H1 (cell line): ENCODE measurements at regions not wholly inside any gene's neighbourhood (a gene's known extent, or its start where the extent isn't known, plus 50 kb on each side); places are given as distances from the start of the nearest gene placed in this dataset.

Experiments
- CTCF ChIA-PET: fragments of 300-600 bp; sonication (Branson Sonifier 250); formaldehyde crosslinking; loops from one replicate; lab custom pipeline; 2021; ENCODE audit not compliant: partially characterized antibody; lab: Charles Lee
- POLR2A ChIA-PET: fragments of 300-600 bp; sonication (Branson Sonifier 250); formaldehyde crosslinking; loops from one replicate; lab custom pipeline; 2021; ENCODE audit warnings: inconsistent platforms; ENCODE audit not compliant: partially characterized antibody; lab: Charles Lee
- DNase-seq, 2 experiments: peaks; one replicate each; pipeline versions ENCODE4 v3.0.0 to v3.0.0-alpha.2; 2010 to 2022; ENCODE audit warnings: low spot score in 2 of 2, low read depth in 1 of 2, mixed read lengths in 1 of 2
- FAIRE-seq: peaks from 2 replicates; lab custom pipeline; 2011; peaks lifted over from hg19 to GRCh38; lab: Jason Lieb, UNC
- H2AFZ ChIP-seq: 2 replicates; pipeline ENCODE4 v1.8.1; 2012; ENCODE audit warnings: low read length, inconsistent platforms
- H2AK5ac ChIP-seq: 2 replicates; pipeline ENCODE4 v1.6.1; 2013; ENCODE audit warnings: low read depth, low read length
- H2BK120ac ChIP-seq: replicated peaks from 2 replicates; pipeline ENCODE3; 2013; ENCODE audit warnings: low read depth, low read length, inconsistent platforms
- H2BK12ac ChIP-seq: 2 replicates; pipeline ENCODE4 v1.6.1; 2013; ENCODE audit warnings: low read depth, low read length
- H2BK15ac ChIP-seq: 2 replicates; pipeline ENCODE4 v1.6.1; 2013; ENCODE audit warnings: low read length
- H2BK20ac ChIP-seq: 2 replicates; pipeline ENCODE4 v1.6.1; 2013; ENCODE audit warnings: low read length
- H2BK5ac ChIP-seq: 2 replicates; pipeline ENCODE4 v1.6.1; 2013; ENCODE audit warnings: low read depth, low read length
- H3K14ac ChIP-seq: 2 replicates; pipeline ENCODE4 v1.6.1; 2013; ENCODE audit warnings: inconsistent platforms; ENCODE audit not compliant: insufficient read length
- H3K18ac ChIP-seq: 2 replicates; pipeline ENCODE4 v1.6.1; 2013; ENCODE audit warnings: low read length; ENCODE audit errors: extremely low read depth
- H3K23ac ChIP-seq: 2 replicates; pipeline ENCODE4 v1.6.1; 2013; ENCODE audit warnings: inconsistent platforms; ENCODE audit not compliant: insufficient read length
- H3K23me2 ChIP-seq: 2 replicates; pipeline ENCODE4 v1.6.1; 2013; ENCODE audit warnings: low read depth, low read length
- H3K27ac ChIP-seq: 2 replicates; pipeline ENCODE4 v1.6.1; 2011; ENCODE audit warnings: low read depth, low read length, inconsistent platforms
- H3K27me3 ChIP-seq, 4 experiments: replicated peaks in 1 of 4; 1 replicate in 1 of 4; 2 replicates in 3 of 4; pipeline versions ENCODE4 v1.6.1 to v1.8.1; 2011 to 2013; ENCODE audit warnings: low read length in 3 of 4, mild to moderate bottlenecking in 3 of 4, inconsistent platforms in 2 of 4, mixed read lengths in 2 of 4, moderate library complexity in 1 of 4; ENCODE audit not compliant: control insufficient read depth in 3 of 4, insufficient read depth in 3 of 4; ENCODE audit errors: extremely low read depth in 1 of 4
- H3K36me3 ChIP-seq, 4 experiments: 2 replicates each; pipeline versions ENCODE4 v1.6.1 to v1.8.1; 2011 to 2013; ENCODE audit warnings: mild to moderate bottlenecking in 4 of 4, low read length in 3 of 4, moderate library complexity in 2 of 4, control low read depth in 1 of 4, inconsistent platforms in 1 of 4; ENCODE audit not compliant: insufficient read depth in 4 of 4, control insufficient read depth in 2 of 4
- H3K4ac ChIP-seq: replicated peaks from 2 replicates; pipeline ENCODE3; 2013; ENCODE audit warnings: low read length, low read depth, mixed read lengths, inconsistent platforms; ENCODE audit not compliant: insufficient read length
- H3K4me1 ChIP-seq, 4 experiments: replicated peaks in 1 of 4; 1 replicate in 1 of 4; 2 replicates in 3 of 4; pipeline versions ENCODE4 v1.6.1 to v1.8.1; 2011 to 2013; ENCODE audit warnings: low read length in 3 of 4, inconsistent platforms in 2 of 4, mixed read lengths in 1 of 4; ENCODE audit not compliant: insufficient read depth in 4 of 4, control insufficient read depth in 3 of 4
- H3K4me2 ChIP-seq, 2 experiments: 2 replicates each; pipeline versions ENCODE4 v1.6.1 to v1.8.1; 2011 to 2013; ENCODE audit warnings: low read depth in 2 of 2, low read length in 2 of 2, control low read depth in 1 of 2, inconsistent platforms in 1 of 2, mild to moderate bottlenecking in 1 of 2; ENCODE audit not compliant: insufficient read depth in 1 of 2
- H3K4me3 ChIP-seq, 4 experiments: fragments of 200-600, 300-600 bp in 1 of 4; sonication (generic), shearing (Covaris generic), sonication (Bioruptor Twin) in 1 of 4; 2 replicates each; pipeline versions ENCODE4 v1.5.1 to v1.8.1; 2011 to 2016; ENCODE audit warnings: low read length in 4 of 4, low read depth in 3 of 4, control low read depth in 2 of 4, inconsistent platforms in 2 of 4, mild to moderate bottlenecking in 2 of 4, mixed read lengths in 1 of 4, moderate library complexity in 1 of 4; ENCODE audit not compliant: insufficient read depth in 2 of 4; ENCODE audit errors: extremely low read depth in 1 of 4
- H3K56ac ChIP-seq: replicated peaks from 2 replicates; pipeline ENCODE3; 2013; ENCODE audit warnings: low read depth, mild to moderate bottlenecking, mixed read lengths, low read length, inconsistent platforms; ENCODE audit not compliant: insufficient read length
- H3K79me1 ChIP-seq: 2 replicates; pipeline ENCODE4 v1.6.1; 2013; ENCODE audit warnings: low read depth, low read length, control low read depth
- H3K79me2 ChIP-seq, 2 experiments: 2 replicates each; pipeline versions ENCODE4 v1.6.1 to v1.8.1; 2012 to 2013; ENCODE audit warnings: low read length in 2 of 2, mild to moderate bottlenecking in 2 of 2, inconsistent platforms in 1 of 2; ENCODE audit not compliant: insufficient read depth in 2 of 2, control insufficient read depth in 1 of 2
- H3K9ac ChIP-seq, 4 experiments: replicated peaks in 1 of 4; 1 replicate in 1 of 4; 2 replicates in 3 of 4; pipeline versions ENCODE4 v1.6.1 to v1.8.1; 2011 to 2013; ENCODE audit warnings: low read depth in 3 of 4, low read length in 3 of 4, control low read depth in 2 of 4, mild to moderate bottlenecking in 2 of 4, moderate library complexity in 2 of 4, inconsistent platforms in 1 of 4; ENCODE audit errors: extremely low read depth in 1 of 4
- H3K9me3 ChIP-seq, 2 experiments: 2 replicates each; pipeline versions ENCODE4 v1.6.1 to v1.8.1; 2012 to 2013; ENCODE audit warnings: mild to moderate bottlenecking in 2 of 2, moderate library complexity in 2 of 2, control low read depth in 1 of 2, inconsistent platforms in 1 of 2, low read depth in 1 of 2, low read length in 1 of 2, mixed read lengths in 1 of 2; ENCODE audit not compliant: insufficient read depth in 2 of 2
- H4K20me1 ChIP-seq, 2 experiments: replicated peaks in 1 of 2; 2 replicates each; pipeline versions ENCODE3 to v1.8.1; 2011 to 2013; ENCODE audit warnings: inconsistent platforms in 2 of 2, low read length in 2 of 2, mild to moderate bottlenecking in 1 of 2; ENCODE audit not compliant: insufficient read depth in 2 of 2, control insufficient read depth in 1 of 2
- H4K5ac ChIP-seq: 2 replicates; pipeline ENCODE4 v1.6.1; 2013; ENCODE audit warnings: low read length, low read depth, mixed read lengths, inconsistent platforms; ENCODE audit not compliant: insufficient read length
- H4K8ac ChIP-seq: 2 replicates; pipeline ENCODE4 v1.8.0; 2013; ENCODE audit warnings: mild to moderate bottlenecking, moderate library complexity, low read length, inconsistent platforms; ENCODE audit not compliant: insufficient read depth; ENCODE audit errors: extremely low read depth
- H4K91ac ChIP-seq: replicated peaks from 2 replicates; pipeline ENCODE3; 2013; ENCODE audit warnings: low read length, mixed read lengths, inconsistent platforms; ENCODE audit not compliant: insufficient read length
- BACH1 ChIP-seq: IDR thresholded peaks from 2 replicates; pipeline ENCODE4 v1.6.1; 2012; ENCODE audit warnings: low read length, improper control_type of control experiment
- CHD2 ChIP-seq: IDR thresholded peaks from 2 replicates; pipeline ENCODE4 v1.6.1; 2012; ENCODE audit warnings: low read length, improper control_type of control experiment
- CTBP2 ChIP-seq: IDR thresholded peaks from 2 replicates; pipeline ENCODE4 v1.7.0; 2011; ENCODE audit warnings: borderline replicate concordance, mild to moderate bottlenecking, moderate library complexity, mixed read lengths, low read length; ENCODE audit not compliant: insufficient read depth, insufficient read length
- EGR1 ChIP-seq: IDR thresholded peaks from 2 replicates; pipeline ENCODE4 v1.6.1; 2011; ENCODE audit warnings: low read depth, low read length, borderline replicate concordance
- GTF2F1 ChIP-seq: IDR thresholded peaks from 2 replicates; pipeline ENCODE4 v1.6.1; 2012; ENCODE audit warnings: low read depth, low read length, improper control_type of control experiment, borderline replicate concordance
- PHF8 ChIP-seq: fragments of 200-600 bp; sonication (generic); conservative IDR thresholded peaks from 2 replicates; pipeline ENCODE4 v1.7.1; 2012; ENCODE audit warnings: low read depth, mild to moderate bottlenecking, inconsistent platforms, low read length, moderate library complexity
- RAD21 ChIP-seq, 2 experiments: IDR thresholded peaks in 1 of 2; conservative IDR thresholded peaks in 1 of 2; 2 replicates each; pipeline ENCODE4 v1.6.1; 2011; ENCODE audit warnings: low read depth in 2 of 2, low read length in 2 of 2, improper control_type of control experiment in 1 of 2, inconsistent platforms in 1 of 2, mild to moderate bottlenecking in 1 of 2, moderate library complexity in 1 of 2
- RBBP5 ChIP-seq: IDR thresholded peaks from 2 replicates; pipeline ENCODE4 v1.7.1; 2012; ENCODE audit warnings: low read depth, mild to moderate bottlenecking, inconsistent platforms, low read length, moderate library complexity, borderline replicate concordance
- SAP30 ChIP-seq: fragments of 300-600 bp; sonication (generic); IDR thresholded peaks from 2 replicates; pipeline ENCODE4 v1.7.1; 2012; ENCODE audit warnings: low read length, moderate library complexity, mild to moderate bottlenecking, inconsistent platforms; ENCODE audit not compliant: insufficient read depth, insufficient replicate concordance
- SIN3A ChIP-seq, 2 experiments: IDR thresholded peaks in 1 of 2; conservative IDR thresholded peaks in 1 of 2; 2 replicates each; pipeline ENCODE4 v1.6.1; 2011 to 2012; ENCODE audit warnings: low read length in 2 of 2, improper control_type of control experiment in 1 of 2, low read depth in 1 of 2, mild to moderate bottlenecking in 1 of 2
- SP1 ChIP-seq: IDR thresholded peaks from 2 replicates; pipeline ENCODE4 v1.6.1; 2011; ENCODE audit warnings: low read depth, low read length
- SUZ12 ChIP-seq: fragments of 200-600 bp; sonication (generic); IDR thresholded peaks from 2 replicates; pipeline ENCODE4 v1.6.1; 2012; ENCODE audit warnings: mild to moderate bottlenecking, inconsistent platforms, low read length, moderate library complexity, mixed read lengths
- TCF12 ChIP-seq: IDR thresholded peaks from 2 replicates; pipeline ENCODE4 v1.6.1; 2011; ENCODE audit warnings: low read depth, mild to moderate bottlenecking, low read length
- WGBS, 2 experiments: shearing (Covaris generic) in 1 of 2; methylation state at CpG; one replicate each; pipeline versions ENCODE4 v1.1.6 to v1.1.7; 2013 to 2015; ENCODE audit warnings: low lambda C conversion rate in 2 of 2, mixed read lengths in 2 of 2, inconsistent platforms in 1 of 2, low coverage in 1 of 2, missing lambda C conversion rate in 1 of 2; ENCODE audit not compliant: insufficient replicate concordance in 2 of 2, insufficient coverage in 1 of 2, insufficient read length in 1 of 2; ENCODE audit errors: extremely low coverage in 1 of 2, missing lambda C conversion rate in 1 of 2; 5-methylcytosine and 5-hydroxymethylcytosine counted together

GRCh38 chr9:72444435-72444834 lies 77.0 kb upstream of the TMC1 start:
- Histone ChIP-seq H3K4me2 (no peak overlapping the region), H2BK12ac (no peak overlapping the region), H4K8ac (no peak overlapping the region), H2BK120ac (no peak overlapping the region), H3K14ac (no peak overlapping the region), H3K79me2 (no peaks in the 10 kb centered on the region), H2AK5ac (no peak overlapping the region), H3K18ac (no peak overlapping the region), H3K9ac (no peak overlapping the region), H3K56ac (no peak overlapping the region), H2AFZ (no peak overlapping the region), H3K27ac (no peak overlapping the region), H3K4me3 (no peak overlapping the region), H4K20me1 (no peaks in the 10 kb centered on the region), H3K23ac (no peak overlapping the region), H3K27me3 (no peaks in the 10 kb centered on the region), H3K23me2 (no peaks in the 10 kb centered on the region), H3K4ac (no peak overlapping the region), H2BK5ac (no peak overlapping the region), H3K4me1 (peaks cover 0 to 3% (median 0%) of the 10 kb centered on the region in 4 experiments; a peak in 1 of 7 replicates), H4K91ac (no peak overlapping the region), H2BK15ac (no peak overlapping the region), H3K79me1 (no peaks in the 10 kb centered on the region), H3K9me3 (no peaks in the 10 kb centered on the region), H3K36me3 (no peaks in the 10 kb centered on the region), H4K5ac (no peak overlapping the region), H2BK20ac (no peak overlapping the region)
- no peak for DNase-seq
- no peak for FAIRE-seq
- no peak for TF ChIP-seq SIN3A (conservative IDR thresholded peaks at IDR 0.05 in 1 of 2, IDR thresholded peaks at IDR 0.05 in 1 of 2; ENCODE audit: low read depth in 1 of 2, low read length in 2 of 2)
- no peak for TF ChIP-seq GTF2F1
- TF ChIP-seq SUZ12 = no peak
- no peak for TF ChIP-seq RAD21 (IDR thresholded peaks at IDR 0.05 in 1 of 2, conservative IDR thresholded peaks at IDR 0.05 in 1 of 2; ENCODE audit: low read depth in 2 of 2, low read length in 2 of 2)
- no peak for TF ChIP-seq BACH1
- TF ChIP-seq PHF8 = no peak
- no peak for TF ChIP-seq CTBP2
- TF ChIP-seq SP1 = no peak
- TF ChIP-seq RBBP5 = no peak
- no peak for TF ChIP-seq EGR1
- TF ChIP-seq CHD2 = no peak
- TF ChIP-seq SAP30 = no peak
- no peak for TF ChIP-seq TCF12
- ChIA-PET CTCF (interaction anchor here (0.9 kb wide), 1 partner anchor 10 kb away, joined by 3 read pairs; no protein-coding TSS in a partner anchor), POLR2A (no interaction called here)
- 89% methylated on average over 1 of the region's 1 CpG; no CpG with 5 or more reads in 1 of the 2 experiments for WGBS, 2 experiments
